HL-60 (cell line): ENCODE measurements at regions not wholly inside any gene's neighbourhood (a gene's known extent, or its start where the extent isn't known, plus 50 kb on each side); places are given as distances from the start of the nearest gene placed in this dataset.
A peak's percentile ranks its signal among the peaks of the same experiment; 100 is the strongest.

ENCODE experiments used
- DNase-seq, 2 experiments: peaks; one replicate each; pipeline ENCODE4 v3.0.0-alpha.2; 2010 to 2020; ENCODE audit warnings: low read depth in 1 of 2, low spot score in 1 of 2
- H3K27ac ChIP-seq: fragments of 250-450 bp; sonication (Bioruptor Pico); replicated peaks from 2 replicates; pipeline ENCODE4 v1.5.1; 2020; ENCODE audit warnings: mild to moderate bottlenecking, moderate library complexity
- H3K27me3 ChIP-seq: fragments of 250-450 bp; sonication (Bioruptor Pico); 2 replicates; pipeline ENCODE4 v1.5.1; 2021; ENCODE audit warnings: mild to moderate bottlenecking, moderate library complexity; ENCODE audit not compliant: insufficient read depth, poor library complexity, severe bottlenecking
- H3K4me3 ChIP-seq: replicated peaks from 2 replicates; pipeline ENCODE4 v1.5.1; 2011; ENCODE audit warnings: mild to moderate bottlenecking, control low read depth, low read length; ENCODE audit not compliant: insufficient read depth
- CTCF ChIP-seq: IDR thresholded peaks from one replicate; pipeline ENCODE4 v1.5.1; 2011; ENCODE audit warnings: low read length, control low read depth, inconsistent platforms; ENCODE audit not compliant: insufficient read depth
- GABPA ChIP-seq: IDR thresholded peaks from 2 replicates; pipeline ENCODE4 v1.6.1; 2012; ENCODE audit warnings: low read depth
- POLR2AphosphoS5 ChIP-seq: IDR thresholded peaks from 2 replicates; pipeline ENCODE4 v1.6.1; 2012; ENCODE audit warnings: low read depth
- REST ChIP-seq: IDR thresholded peaks from 2 replicates; pipeline ENCODE4 v1.6.1; 2012; ENCODE audit warnings: low read depth; ENCODE audit not compliant: insufficient replicate concordance
- SPI1 ChIP-seq: IDR thresholded peaks from 2 replicates; pipeline ENCODE4 v1.6.1; 2012; ENCODE audit warnings: low read depth, mild to moderate bottlenecking, borderline replicate concordance

GRCh38 chr9:79279356-79279755, 292.4 kb upstream of the TLE4 start:
- no peak overlapping the region for H3K27ac ChIP-seq
- TF ChIP-seq SPI1 (no peak), REST (no peak), POLR2AphosphoS5 (no peak), GABPA (no peak), CTCF (no peak)
- no peak for DNase-seq
- H3K4me3 ChIP-seq, result no peak overlapping the region
- no peaks in the 10 kb centered on the region for H3K27me3 ChIP-seq

GRCh38 chr9:79280691-79281090, 291.1 kb upstream of the TLE4 start:
- DNase-seq, result no peak
- Histone ChIP-seq H3K4me3 (no peak overlapping the region), H3K27ac (no peak overlapping the region), H3K27me3 (no peaks in the 10 kb centered on the region)
- TF ChIP-seq CTCF (no peak), POLR2AphosphoS5 (no peak), SPI1 (no peak)

- H3K27me3 ChIP-seq, result no peaks in the 10 kb centered on the region
- peak overlapping the region; percentile 47 for H3K27ac ChIP-seq
- no peak overlapping the region for H3K4me3 ChIP-seq
- TF ChIP-seq POLR2AphosphoS5 (no peak), REST (no peak), GABPA (no peak), SPI1 (no peak), CTCF (no peak)
- peak in 1 of 2 experiments; percentile 33 for DNase-seq
These were observed 287.7 kb upstream of the TLE4 start for GRCh38 chr9:79284081-79284480.

- Histone ChIP-seq H3K27me3 (no peaks in the 10 kb centered on the region), H3K4me3 (no peak overlapping the region), H3K27ac (no peak overlapping the region)
- DNase-seq, result no peak
- no peak for TF ChIP-seq GABPA
- TF ChIP-seq CTCF, result no peak
- TF ChIP-seq REST, result no peak
- TF ChIP-seq SPI1, result no peak
- no peak for TF ChIP-seq POLR2AphosphoS5
These were observed 284.6 kb upstream of the TLE4 start for GRCh38 chr9:79286992-79287707.
